HCT116 (cell line): ENCODE measurements at regions not wholly inside any gene's neighbourhood (a gene's known extent, or its start where the extent isn't known, plus 50 kb on each side); places are given as distances from the start of the nearest gene placed in this dataset.

Experiments used
- ATAC-seq: fragments of 200-7000 bp; cut with Tn5 transposase; 2 replicates; pipeline ENCODE4 v1.9.1; 2020; ENCODE audit warnings: mild to moderate bottlenecking, moderate library complexity
- BruUV-seq: library from RNA; stranded (reverse); fragments of 400-500 nt; replicated peaks from 2 replicates; lab custom pipeline; 2021; lab: Mats Ljungman, UMichigan
- CTCF ChIA-PET: fragments of 300-600 bp; sonication (Branson Sonifier 250); formaldehyde crosslinking; loops from one replicate; lab custom pipeline; 2021; ENCODE audit warnings: antibody characterized with exemption; lab: Charles Lee
- POLR2A ChIA-PET: fragments of 300-600, 350-600 bp; sonication (Branson Sonifier 250); formaldehyde crosslinking; loops from one replicate; lab custom pipeline; 2021; ENCODE audit warnings: antibody characterized with exemption; lab: Charles Lee
- RAD21 ChIA-PET, 2 experiments: fragments of 300-600 bp; sonication (Branson Sonifier 250); formaldehyde crosslinking; loops; one replicate each; lab custom pipeline; 2023; ENCODE audit warnings: low total read pairs in 2 of 2; ENCODE audit not compliant: uncharacterized antibody in 2 of 2, unreplicated experiment in 2 of 2, low non-redundant PET in 1 of 2; lab: Charles Lee
- DNase-seq: peaks from one replicate; pipeline ENCODE4 v3.0.0-alpha.2; 2010; ENCODE audit warnings: low read depth, low spot score
- H2AFZ ChIP-seq: fragments of 200-600 bp; shearing (Covaris generic), sonication (generic); 2 replicates; pipeline ENCODE4 v1.6.1; 2017; ENCODE audit warnings: low read depth, mixed run types, mixed read lengths, antibody characterized with exemption, low read length; ENCODE audit not compliant: poor library complexity, severe bottlenecking
- H3K27ac ChIP-seq: 2 replicates; pipeline ENCODE4 v1.5.1; 2012; ENCODE audit warnings: low read depth, low read length
- H3K27me3 ChIP-seq: fragments of 200-600 bp; sonication (generic); 2 replicates; pipeline ENCODE4 v1.6.1; 2016; ENCODE audit warnings: mixed run types, low read length, mixed read lengths; ENCODE audit not compliant: insufficient read depth
- H3K36me3 ChIP-seq, 2 experiments: fragments of 200-500 bp in 1 of 2; fragments of 200-600 bp in 1 of 2; sonication (Bioruptor generic) in 1 of 2; sonication (generic) in 1 of 2; 2 replicates each; pipeline versions ENCODE4 v1.5.1 to v1.6.1; 2014 to 2016; ENCODE audit warnings: low read length in 2 of 2, inconsistent platforms in 1 of 2, mixed read lengths in 1 of 2, mixed run types in 1 of 2; ENCODE audit not compliant: insufficient read depth in 2 of 2, control insufficient read depth in 1 of 2
- H3K4me1 ChIP-seq, 2 experiments: fragments of 200-600 bp in 1 of 2; sonication (generic) in 1 of 2; 2 replicates each; pipeline versions ENCODE4 v1.5.1 to v1.6.1; 2012 to 2017; ENCODE audit warnings: low read length in 2 of 2, inconsistent platforms in 1 of 2, mild to moderate bottlenecking in 1 of 2, mixed read lengths in 1 of 2, mixed run types in 1 of 2, moderate library complexity in 1 of 2; ENCODE audit not compliant: insufficient read depth in 2 of 2, control insufficient read depth in 1 of 2
- H3K4me2 ChIP-seq: fragments of 200-600 bp; sonication (generic); 2 replicates; pipeline ENCODE4 v1.6.1; 2017; ENCODE audit warnings: mixed run types, low read length, mixed read lengths
- H3K4me3 ChIP-seq, 2 experiments: fragments of 200-600 bp in 1 of 2; sonication (generic) in 1 of 2; replicated peaks in 1 of 2; 2 replicates each; pipeline ENCODE4 v1.5.1; 2011 to 2016; ENCODE audit warnings: low read length in 2 of 2, control low read depth in 1 of 2, low read depth in 1 of 2, mild to moderate bottlenecking in 1 of 2, mixed read lengths in 1 of 2, mixed run types in 1 of 2
- H3K79me2 ChIP-seq: fragments of 200-600 bp; sonication (generic); 2 replicates; pipeline ENCODE4 v1.6.1; 2017; ENCODE audit warnings: mild to moderate bottlenecking, mixed run types, low read length, moderate library complexity, mixed read lengths; ENCODE audit not compliant: insufficient read depth
- H3K9ac ChIP-seq: fragments of 200-600 bp; sonication (generic); 2 replicates; pipeline ENCODE4 v1.6.1; 2016; ENCODE audit warnings: low read length, mixed read lengths
- H3K9me2 ChIP-seq: fragments of 200-600 bp; sonication (generic), shearing (Covaris generic); 2 replicates; pipeline ENCODE4 v1.6.1; 2017; ENCODE audit warnings: mixed run types, mild to moderate bottlenecking, moderate library complexity; ENCODE audit not compliant: insufficient read depth
- H3K9me3 ChIP-seq, 2 experiments: fragments of 200-500 bp in 1 of 2; fragments of 200-600 bp in 1 of 2; sonication (Bioruptor generic) in 1 of 2; sonication (generic) in 1 of 2; 2 replicates each; pipeline ENCODE4 v1.6.1; 2014 to 2017; ENCODE audit warnings: low read length in 2 of 2, mixed read lengths in 2 of 2, inconsistent platforms in 1 of 2, low read depth in 1 of 2, mild to moderate bottlenecking in 1 of 2, mixed run types in 1 of 2, moderate library complexity in 1 of 2; ENCODE audit not compliant: control insufficient read depth in 1 of 2, insufficient read depth in 1 of 2
- H4K20me1 ChIP-seq: fragments of 200-600 bp; sonication (generic), shearing (Covaris generic); 2 replicates; pipeline ENCODE4 v1.6.1; 2017; ENCODE audit warnings: mixed run types, mild to moderate bottlenecking, moderate library complexity; ENCODE audit not compliant: insufficient read depth
- CBX3 ChIP-seq: IDR thresholded peaks from 2 replicates; pipeline ENCODE4 v1.6.1; 2012; ENCODE audit warnings: low read depth
- CEBPB ChIP-seq: IDR thresholded peaks from 2 replicates; pipeline ENCODE4 v1.6.1; 2012; ENCODE audit warnings: low read depth
- EGR1 ChIP-seq: IDR thresholded peaks from 2 replicates; pipeline ENCODE4 v1.6.1; 2012; ENCODE audit warnings: low read depth
- ELF1 ChIP-seq: IDR thresholded peaks from 2 replicates; pipeline ENCODE4 v1.6.1; 2012; ENCODE audit warnings: low read depth, borderline replicate concordance
- EZH2 ChIP-seq: fragments of 200-600 bp; sonication (generic); IDR thresholded peaks from 2 replicates; pipeline ENCODE4 v1.6.1; 2017; ENCODE audit warnings: antibody characterized with exemption, mixed run types
- EZH2phosphoT487 ChIP-seq: fragments of 200-600 bp; IDR thresholded peaks from 2 replicates; pipeline ENCODE4 v1.6.1; 2018; ENCODE audit warnings: antibody characterized with exemption, borderline replicate concordance
- FOSL1 ChIP-seq: IDR thresholded peaks from 2 replicates; pipeline ENCODE4 v1.6.1; 2012; ENCODE audit warnings: low read depth
- JUND ChIP-seq: IDR thresholded peaks from 2 replicates; pipeline ENCODE4 v1.6.1; 2012
- MAX ChIP-seq: IDR thresholded peaks from 2 replicates; pipeline ENCODE4 v1.6.1; 2012
- POLR2A ChIP-seq: IDR thresholded peaks from 2 replicates; pipeline ENCODE4 v1.7.0; 2011; ENCODE audit warnings: borderline replicate concordance; ENCODE audit not compliant: insufficient read depth, insufficient read length; ENCODE audit errors: extremely low read depth
- POLR2AphosphoS5 ChIP-seq: IDR thresholded peaks from 2 replicates; pipeline ENCODE4 v1.6.1; 2011; ENCODE audit warnings: mild to moderate bottlenecking, low read depth, low read length, moderate library complexity
- RAD21 ChIP-seq: IDR thresholded peaks from 2 replicates; pipeline ENCODE4 v1.6.1; 2012; ENCODE audit warnings: low read depth, mild to moderate bottlenecking
- REST ChIP-seq: IDR thresholded peaks from 2 replicates; pipeline ENCODE4 v1.6.1; 2012; ENCODE audit warnings: low read depth
- SRF ChIP-seq: IDR thresholded peaks from 2 replicates; pipeline ENCODE4 v1.6.1; 2012; ENCODE audit warnings: low read depth
- TCF7L2 ChIP-seq: IDR thresholded peaks from 2 replicates; pipeline ENCODE4 v1.7.0; 2011; ENCODE audit warnings: borderline replicate concordance, inconsistent platforms; ENCODE audit not compliant: insufficient read depth, insufficient read length; ENCODE audit errors: extremely low read depth
- YY1 ChIP-seq: IDR thresholded peaks from 2 replicates; pipeline ENCODE4 v1.6.1; 2011; ENCODE audit warnings: low read length, low read depth, moderate library complexity, mild to moderate bottlenecking; ENCODE audit not compliant: insufficient replicate concordance; ENCODE audit errors: extremely low read depth
- ZNF274 ChIP-seq: fragments of 200-500 bp; sonication (Bioruptor generic); IDR thresholded peaks from 2 replicates; pipeline ENCODE4 v1.6.1; 2014; ENCODE audit warnings: mild to moderate bottlenecking, low read depth, low read length, inconsistent platforms
- intact Hi-C: fragments of 100-400 bp; cut with micrococcal nuclease; formaldehyde crosslinking; loops from 2 replicates; pipeline ENCODE4 v1.10.0; 2022
- TF ChIP-seq, protein P1 (sequence below), 3 experiments: fragments of 200-600 bp in 1 of 3; sonication (generic) in 1 of 3; IDR thresholded peaks in 2 of 3; conservative IDR thresholded peaks in 1 of 3; 2 replicates each; pipeline ENCODE4 v1.5.1; 2012 to 2017; ENCODE audit warnings: low read depth in 2 of 3, low read length in 2 of 3, antibody characterized with exemption in 1 of 3, borderline replicate concordance in 1 of 3, control low read depth in 1 of 3, mild to moderate bottlenecking in 1 of 3, mixed read lengths in 1 of 3, mixed run types in 1 of 3, moderate library complexity in 1 of 3; ENCODE audit not compliant: insufficient read depth in 1 of 3

GRCh38 chr2:773256-774160 is 96.3 kb upstream of the TMEM18 start:
- POLR2A ChIA-PET = no interaction called here
- intact Hi-C loops = no loop called here

More at GRCh38 chr2:773256-774160, 96.3 kb upstream of the TMEM18 start:
- no peaks in the 10 kb centered on the region for H3K79me2 ChIP-seq
- TF ChIP-seq SRF = no peak
- no peak for TF ChIP-seq EZH2
- no peak for TF ChIP-seq MAX
- TF ChIP-seq TCF7L2 = no peak
- no peak for TF ChIP-seq REST
- TF ChIP-seq CEBPB = no peak
- no peak for TF ChIP-seq RAD21
- TF ChIP-seq JUND = no peak
- TF ChIP-seq POLR2AphosphoS5 = no peak
- no peak for TF ChIP-seq POLR2A
- TF ChIP-seq ELF1 = no peak
- TF ChIP-seq FOSL1 = no peak
- TF ChIP-seq, protein P1, sequence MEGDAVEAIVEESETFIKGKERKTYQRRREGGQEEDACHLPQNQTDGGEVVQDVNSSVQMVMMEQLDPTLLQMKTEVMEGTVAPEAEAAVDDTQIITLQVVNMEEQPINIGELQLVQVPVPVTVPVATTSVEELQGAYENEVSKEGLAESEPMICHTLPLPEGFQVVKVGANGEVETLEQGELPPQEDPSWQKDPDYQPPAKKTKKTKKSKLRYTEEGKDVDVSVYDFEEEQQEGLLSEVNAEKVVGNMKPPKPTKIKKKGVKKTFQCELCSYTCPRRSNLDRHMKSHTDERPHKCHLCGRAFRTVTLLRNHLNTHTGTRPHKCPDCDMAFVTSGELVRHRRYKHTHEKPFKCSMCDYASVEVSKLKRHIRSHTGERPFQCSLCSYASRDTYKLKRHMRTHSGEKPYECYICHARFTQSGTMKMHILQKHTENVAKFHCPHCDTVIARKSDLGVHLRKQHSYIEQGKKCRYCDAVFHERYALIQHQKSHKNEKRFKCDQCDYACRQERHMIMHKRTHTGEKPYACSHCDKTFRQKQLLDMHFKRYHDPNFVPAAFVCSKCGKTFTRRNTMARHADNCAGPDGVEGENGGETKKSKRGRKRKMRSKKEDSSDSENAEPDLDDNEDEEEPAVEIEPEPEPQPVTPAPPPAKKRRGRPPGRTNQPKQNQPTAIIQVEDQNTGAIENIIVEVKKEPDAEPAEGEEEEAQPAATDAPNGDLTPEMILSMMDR (IDR thresholded peaks at IDR 0.05 in 2 of 3, conservative IDR thresholded peaks at IDR 0.05 in 1 of 3; ENCODE audit: borderline replicate concordance in 1 of 3, insufficient read depth in 1 of 3, low read depth in 2 of 3, low read length in 2 of 3) = no peak
- TF ChIP-seq ZNF274 = no peak
- no peak for TF ChIP-seq CBX3
- TF ChIP-seq YY1 = no peak
- no peak for TF ChIP-seq EZH2phosphoT487
- no peak for TF ChIP-seq EGR1
- no peaks in the 10 kb centered on the region for H3K9me2 ChIP-seq
- H3K4me2 ChIP-seq = no peak overlapping the region
- H3K9ac ChIP-seq = no peak overlapping the region
- H4K20me1 ChIP-seq = no peaks in the 10 kb centered on the region
- BruUV-seq = no TSS peak
- peaks cover 4 to 9% of the 10 kb centered on the region in 2 experiments; a peak in 3 of 4 replicates for H3K4me1 ChIP-seq
- ChIA-PET CTCF (no interaction called here), RAD21 (no interaction called here)
- H3K36me3 ChIP-seq = no peaks in the 10 kb centered on the region
- H3K27ac ChIP-seq = no peak overlapping the region
- DNase-seq = no peak
- ATAC-seq = no peak
- no peak overlapping the region for H2AFZ ChIP-seq
- no peaks in the 10 kb centered on the region for H3K9me3 ChIP-seq
- H3K4me3 ChIP-seq = no peak overlapping the region
- H3K27me3 ChIP-seq = no peaks in the 10 kb centered on the region
